Right cardiac atrium (tissue), 5 donors: ENCODE measurements at regions not wholly inside any gene's neighbourhood (a gene's known extent, or its start where the extent isn't known, plus 50 kb on each side); places are given as distances from the start of the nearest gene placed in this dataset.

Source experiments
- ATAC-seq, 2 donors: fragments of 200-7000 bp; cut with Tn5 transposase; one replicate each; pipeline versions ENCODE4 v1.8.0 to v1.9.1; 2020; ENCODE audit warnings: moderate library complexity in 2 of 2, mild to moderate bottlenecking in 1 of 2
- DNase-seq, 3 donors: peaks; one replicate each; pipeline ENCODE4 v3.0.0-alpha.2; 2020
- H3K27ac ChIP-seq: one replicate; pipeline ENCODE4 v1.5.1; 2013; ENCODE audit warnings: mild to moderate bottlenecking, low read length, control low read depth, moderate library complexity
- H3K27me3 ChIP-seq: one replicate; pipeline ENCODE4 v1.6.1; 2013; ENCODE audit not compliant: control insufficient read depth, insufficient read depth
- H3K4me1 ChIP-seq: one replicate; pipeline ENCODE4 v1.6.1; 2013; ENCODE audit warnings: low read length; ENCODE audit not compliant: control insufficient read depth, insufficient read depth
- H3K4me3 ChIP-seq: one replicate; pipeline ENCODE4 v1.5.1; 2013; ENCODE audit warnings: low read length, control low read depth
- H3K9me3 ChIP-seq: one replicate; pipeline ENCODE4 v1.6.1; 2013; ENCODE audit warnings: low read length; ENCODE audit not compliant: control insufficient read depth
- WGBS: extraction: QIAGEN DNeasy Blood & Tissue Kit; methylation state at CpG from one replicate; pipeline ENCODE4 v1.1.7; 2013; 5-methylcytosine and 5-hydroxymethylcytosine counted together
- intact Hi-C, 4 donors: fragments of 100-400 bp; cut with DNase I; formaldehyde crosslinking; loops; one replicate each; pipeline versions ENCODE4 v1.11.0 to v1.14.0; 2022 to 2023
- donor health status: healthy with polysubstance abuse.
- donor health status: DM: no; HTN: yes; CAD: no.
- donor health status: DM: no; HTN: no; CAD: no.
- donor health status: DM: no; HTN: yes; CAD: no; lungs with severe emphysema.
- donor health status: DM: yes; HTN: yes; CAD: no.

DNA sequence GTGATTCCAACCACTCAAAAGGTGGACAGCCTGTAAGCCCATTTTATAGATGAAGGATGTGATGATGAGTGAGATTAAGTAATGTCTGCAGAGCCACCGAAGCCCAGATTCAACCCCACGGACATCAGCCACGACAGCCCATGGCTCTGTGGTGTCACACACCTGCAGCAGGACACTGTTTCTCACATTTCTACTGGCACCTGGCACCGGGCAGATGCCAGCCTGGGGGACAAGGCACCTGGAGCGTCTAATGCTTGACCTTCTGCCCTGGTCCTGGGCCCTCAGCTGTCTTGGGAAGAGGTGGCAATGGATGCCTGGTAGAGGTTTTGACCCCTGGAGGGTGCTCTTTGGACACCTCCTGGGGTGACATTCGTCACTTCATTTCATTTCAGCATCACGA is 176.3 kb downstream of the ANAPC1 start:
- H3K4me3 ChIP-seq = no peak overlapping the region
- no peaks in the 10 kb centered on the region for H3K27me3 ChIP-seq
- DNase-seq = no peak
- H3K9me3 ChIP-seq = no peaks in the 10 kb centered on the region
- ATAC-seq = no peak
- WGBS = 93% methylated on average over 7 of the region's 7 CpGs
- intact Hi-C loops = loop anchor here in 1 of 4 donors (10.0 kb wide), 1 partner anchor 593 kb away; no protein-coding TSS in a partner anchor
- H3K4me1 ChIP-seq = no peaks in the 10 kb centered on the region
- H3K27ac ChIP-seq = no peak overlapping the region

DNA sequence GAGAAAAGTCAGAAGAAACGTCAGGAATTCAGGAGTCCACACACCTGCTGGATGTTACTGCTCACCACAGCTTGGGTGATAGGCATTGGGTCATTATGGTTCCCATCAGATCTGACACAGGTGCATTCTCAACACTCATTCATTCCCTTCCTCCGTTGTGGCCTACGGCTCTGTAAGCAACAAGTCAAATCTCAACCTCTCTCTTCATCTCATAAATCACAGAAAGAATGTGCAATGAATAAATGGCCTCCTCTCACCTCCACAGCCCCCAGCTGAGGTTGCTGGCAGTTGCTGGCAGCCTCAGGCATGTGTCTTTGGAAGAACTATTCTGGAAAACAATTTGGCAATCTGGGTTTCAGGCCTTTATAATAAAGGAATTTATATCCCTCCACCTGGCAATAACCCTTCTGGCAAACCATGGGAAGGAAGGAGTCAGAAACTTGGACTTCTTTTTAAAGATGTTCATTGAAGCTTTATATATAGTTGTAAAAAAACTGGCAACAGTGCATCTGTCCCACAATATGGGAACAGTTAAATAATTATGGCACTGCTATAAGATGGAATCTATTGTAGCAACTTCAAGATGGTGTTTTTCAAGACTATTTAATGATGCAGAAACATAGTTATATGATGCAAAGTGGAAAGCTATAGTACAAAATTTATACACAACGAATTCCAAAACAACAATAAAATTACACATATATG is 175.4 kb downstream of the ANAPC1 start:
- Histone ChIP-seq H3K4me1 (no peaks in the 10 kb centered on the region), H3K27me3 (no peaks in the 10 kb centered on the region), H3K27ac (no peak overlapping the region), H3K4me3 (no peak overlapping the region), H3K9me3 (no peaks in the 10 kb centered on the region)
- DNase-seq (no peak), ATAC-seq (no peak)
- 89% methylated on average over 4 of the region's 4 CpGs for WGBS
- intact Hi-C loops = loop anchor here in 1 of 4 donors (10.0 kb wide), 1 partner anchor 594 kb away; no protein-coding TSS in a partner anchor

DNA sequence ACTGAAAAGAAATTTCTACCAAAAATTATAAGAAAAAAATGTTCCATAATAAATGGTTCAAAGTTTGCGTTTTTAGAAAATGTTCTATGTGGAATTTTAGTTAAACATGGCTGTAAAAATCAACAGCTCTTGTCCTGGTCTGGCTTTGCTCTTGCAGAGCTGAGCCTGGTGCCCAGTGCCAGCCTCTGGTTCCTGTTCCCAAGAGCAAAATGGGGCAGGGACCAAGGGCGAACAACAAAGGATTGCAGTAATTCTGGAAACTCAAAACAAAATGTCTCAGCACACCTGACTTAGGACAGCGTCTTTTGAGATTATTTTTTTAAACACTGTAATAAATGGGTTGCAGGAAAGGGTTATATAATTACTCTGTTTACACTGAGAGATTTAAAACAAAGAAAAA is 174.7 kb downstream of the ANAPC1 start:
- no peaks in the 10 kb centered on the region for H3K27me3 ChIP-seq
- H3K4me1 ChIP-seq = no peaks in the 10 kb centered on the region
- intact Hi-C loops = loop anchor here in 1 of 4 donors (10.0 kb wide), 1 partner anchor 595 kb away; no protein-coding TSS in a partner anchor
- ATAC-seq = no peak
- no peak for DNase-seq
- WGBS = 88% methylated on average over 3 of the region's 3 CpGs
- H3K4me3 ChIP-seq = no peak overlapping the region
- no peaks in the 10 kb centered on the region for H3K9me3 ChIP-seq
- no peak overlapping the region for H3K27ac ChIP-seq

DNA sequence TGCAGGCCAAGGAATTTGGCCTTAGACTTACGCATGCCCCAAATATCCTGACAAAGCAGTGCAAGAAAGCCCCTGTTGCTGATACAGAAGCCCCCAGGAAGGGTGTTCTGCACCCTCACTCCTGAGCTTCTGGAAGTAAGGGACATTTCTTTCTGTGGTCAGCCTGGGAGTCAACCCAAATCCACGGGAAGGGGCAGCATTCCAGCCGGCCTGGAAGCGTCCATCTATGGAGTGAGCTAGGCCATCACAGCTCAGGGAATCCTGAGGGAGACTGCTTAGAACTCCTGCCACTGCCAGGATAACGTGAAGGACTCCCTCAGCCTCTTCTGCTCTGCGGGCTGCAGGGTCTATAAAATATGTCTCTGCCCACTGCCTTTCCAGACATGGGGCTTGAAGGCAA is 173.9 kb downstream of the ANAPC1 start:
- ATAC-seq (peak in 1 of 2 donors; percentile 46), DNase-seq (no peak)
- Histone ChIP-seq H3K4me3 (no peak overlapping the region), H3K9me3 (no peaks in the 10 kb centered on the region), H3K27ac (no peak overlapping the region), H3K4me1 (no peaks in the 10 kb centered on the region), H3K27me3 (no peaks in the 10 kb centered on the region)
- intact Hi-C loops = no loop called here
- WGBS = 27% methylated on average over 6 of the region's 6 CpGs

DNA sequence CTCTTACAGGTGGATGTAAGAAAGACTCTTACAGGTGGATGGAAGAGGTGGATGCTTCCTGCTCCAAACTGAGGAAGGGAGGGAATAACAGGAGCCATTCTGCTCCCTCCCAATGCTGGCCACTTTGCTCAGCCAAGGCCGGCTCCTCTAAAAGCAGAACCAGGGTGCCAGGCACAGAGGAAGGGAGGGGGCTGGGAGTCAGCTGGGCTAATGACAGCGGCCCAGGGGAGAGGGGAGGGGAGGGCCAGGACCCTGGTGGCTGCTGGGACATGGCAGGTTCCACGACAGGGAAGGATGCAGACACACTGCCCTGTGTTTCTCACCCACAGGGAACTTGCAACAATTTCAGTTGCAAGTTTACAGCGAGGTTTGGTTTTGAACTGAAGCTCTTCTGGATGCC is 173.4 kb downstream of the ANAPC1 start:
- H3K4me3 ChIP-seq = no peak overlapping the region
- no peaks in the 10 kb centered on the region for H3K4me1 ChIP-seq
- intact Hi-C loops = no loop called here
- 79% methylated on average over 4 of the region's 4 CpGs for WGBS
- H3K27me3 ChIP-seq = no peaks in the 10 kb centered on the region
- no peak overlapping the region for H3K27ac ChIP-seq
- no peaks in the 10 kb centered on the region for H3K9me3 ChIP-seq
- ATAC-seq (peak in 1 of 2 donors; percentile 12), DNase-seq (no peak)

DNA sequence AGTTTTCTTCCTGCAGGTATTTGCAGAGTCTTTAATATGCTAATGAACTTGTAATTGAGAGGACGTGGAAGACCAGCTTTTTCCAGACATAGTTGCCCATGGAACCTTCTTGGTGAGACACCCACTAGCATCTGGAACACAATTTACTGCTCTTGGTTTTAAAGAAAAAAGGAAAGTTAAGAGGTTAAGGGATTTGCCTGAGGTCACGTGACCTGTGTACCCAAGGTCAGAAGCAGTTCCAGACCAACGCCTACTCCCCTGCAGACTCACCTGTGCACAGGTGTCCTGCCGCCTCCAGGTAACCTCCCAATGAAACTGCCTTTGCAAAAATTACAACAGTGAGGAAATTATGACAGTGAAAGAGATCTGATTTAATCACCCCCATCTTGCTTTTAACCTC is 172.7 kb downstream of the ANAPC1 start:
- no peak overlapping the region for H3K4me3 ChIP-seq
- ATAC-seq = no peak
- intact Hi-C loops = no loop called here
- no peak for DNase-seq
- no peaks in the 10 kb centered on the region for H3K27me3 ChIP-seq
- H3K4me1 ChIP-seq = peaks cover under 1% of the 10 kb centered on the region
- 93% methylated on average over 4 of the region's 4 CpGs for WGBS
- H3K27ac ChIP-seq = no peak overlapping the region
- no peaks in the 10 kb centered on the region for H3K9me3 ChIP-seq

DNA sequence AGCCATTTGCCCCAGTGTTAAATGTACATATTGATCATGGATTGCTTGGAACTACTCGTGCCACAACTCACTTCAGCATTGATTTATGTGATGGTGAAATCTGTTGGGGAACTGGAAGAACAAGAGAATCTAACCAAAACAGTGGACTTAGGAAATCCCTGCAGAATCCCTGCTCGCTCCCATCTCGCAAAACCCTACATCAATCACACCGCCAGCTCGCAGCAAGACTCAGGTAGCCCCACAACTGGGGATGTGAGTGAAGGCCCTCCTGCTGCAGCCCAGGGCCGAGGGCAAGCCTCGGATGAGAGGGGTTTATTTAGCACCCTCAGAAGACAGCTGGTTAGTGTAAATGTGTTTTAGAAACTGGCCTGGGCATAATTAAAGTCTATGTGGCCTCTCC is 171.6 kb downstream of the ANAPC1 start:
- Histone ChIP-seq H3K27ac (no peak overlapping the region), H3K27me3 (no peaks in the 10 kb centered on the region), H3K4me1 (peaks cover 3% of the 10 kb centered on the region), H3K4me3 (no peak overlapping the region), H3K9me3 (no peaks in the 10 kb centered on the region)
- WGBS = 81% methylated on average over 7 of the region's 7 CpGs
- intact Hi-C loops = no loop called here
- DNase-seq = no peak
- no peak for ATAC-seq

DNA sequence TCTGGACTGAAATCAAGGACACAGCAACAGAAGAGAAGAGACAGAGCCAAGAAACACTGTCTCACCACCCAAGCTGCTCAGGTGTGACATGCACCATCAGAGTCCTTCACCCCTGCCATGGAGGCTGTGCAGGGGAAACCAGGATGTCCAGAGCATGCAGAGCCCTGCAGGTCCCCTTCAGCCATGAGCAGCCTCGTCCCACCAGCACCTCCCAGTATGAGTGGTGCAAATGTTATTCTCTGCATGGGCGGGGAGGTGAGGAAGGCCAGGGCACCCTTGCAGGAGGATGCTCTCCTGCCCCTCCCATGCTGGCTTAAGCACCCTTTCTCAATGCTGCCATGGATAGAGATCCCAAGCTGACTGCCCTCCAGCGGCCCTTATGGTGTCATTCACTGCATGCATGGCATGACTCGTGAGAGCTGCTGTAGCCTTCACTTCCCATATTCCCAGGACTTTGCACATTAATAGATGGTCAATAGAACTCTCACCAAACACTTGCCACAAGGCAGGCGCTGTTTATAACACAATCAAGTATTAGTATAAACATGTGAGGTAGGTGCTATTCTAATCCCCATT is 171.0 kb downstream of the ANAPC1 start:
- peaks cover 3% of the 10 kb centered on the region for H3K4me1 ChIP-seq
- no peaks in the 10 kb centered on the region for H3K9me3 ChIP-seq
- intact Hi-C loops = no loop called here
- WGBS = 96% methylated on average over 5 of the region's 5 CpGs
- no peak overlapping the region for H3K27ac ChIP-seq
- H3K4me3 ChIP-seq = no peak overlapping the region
- ATAC-seq = no peak
- no peaks in the 10 kb centered on the region for H3K27me3 ChIP-seq
- no peak for DNase-seq

DNA sequence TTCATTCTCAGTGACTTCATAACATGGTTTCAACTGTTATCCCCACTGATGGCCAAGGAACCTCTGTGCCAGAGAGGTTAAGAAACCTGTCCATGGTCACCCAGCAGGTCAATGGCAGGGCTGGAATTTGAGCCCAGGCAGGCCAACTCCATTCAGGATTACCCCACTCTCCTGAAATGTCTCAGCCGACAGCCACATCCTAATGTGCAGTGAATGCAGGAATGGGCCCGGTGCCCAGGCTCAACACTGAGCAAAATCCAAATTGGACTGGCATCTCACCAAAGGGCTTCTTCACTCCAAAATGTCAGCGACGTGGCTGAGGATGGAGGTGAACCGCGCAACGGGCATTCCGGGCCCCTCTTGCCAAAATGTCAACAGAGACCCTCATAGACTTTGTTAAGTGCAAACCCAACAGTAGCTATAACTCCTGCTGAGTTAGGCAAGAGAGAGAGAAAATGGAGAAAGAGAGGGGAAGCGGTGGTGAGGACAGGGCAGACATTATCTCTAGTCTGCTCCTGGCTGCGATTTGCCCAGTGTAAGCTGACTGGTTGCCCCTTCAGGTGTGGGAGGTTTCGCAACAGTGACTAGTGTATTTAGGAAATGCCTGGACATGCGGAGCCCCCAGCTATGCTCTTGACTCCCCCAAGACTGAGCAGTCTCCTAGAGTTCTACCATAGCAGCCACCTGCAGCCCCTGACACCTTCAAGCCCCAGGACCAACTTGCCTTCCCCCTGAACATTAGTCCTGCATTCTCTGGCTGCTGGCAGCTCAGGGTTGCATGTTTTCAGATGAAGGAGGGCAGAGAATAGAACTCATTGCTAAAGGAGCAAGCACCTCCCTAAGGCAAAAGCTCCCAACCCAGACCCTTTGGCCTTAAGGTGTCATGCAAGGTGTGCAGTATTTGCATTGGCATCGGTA is 167.7 kb downstream of the ANAPC1 start:
- intact Hi-C loops = no loop called here
- ATAC-seq (peak; percentile 54 to 58), DNase-seq (peak in 2 of 3 donors; percentile 65 to 67)
- no peaks in the 10 kb centered on the region for H3K9me3 ChIP-seq
- peaks cover 3% of the 10 kb centered on the region for H3K4me1 ChIP-seq
- no peak overlapping the region for H3K27ac ChIP-seq
- H3K27me3 ChIP-seq = no peaks in the 10 kb centered on the region
- WGBS = 65% methylated on average over 13 of the region's 13 CpGs
- no peak overlapping the region for H3K4me3 ChIP-seq

DNA sequence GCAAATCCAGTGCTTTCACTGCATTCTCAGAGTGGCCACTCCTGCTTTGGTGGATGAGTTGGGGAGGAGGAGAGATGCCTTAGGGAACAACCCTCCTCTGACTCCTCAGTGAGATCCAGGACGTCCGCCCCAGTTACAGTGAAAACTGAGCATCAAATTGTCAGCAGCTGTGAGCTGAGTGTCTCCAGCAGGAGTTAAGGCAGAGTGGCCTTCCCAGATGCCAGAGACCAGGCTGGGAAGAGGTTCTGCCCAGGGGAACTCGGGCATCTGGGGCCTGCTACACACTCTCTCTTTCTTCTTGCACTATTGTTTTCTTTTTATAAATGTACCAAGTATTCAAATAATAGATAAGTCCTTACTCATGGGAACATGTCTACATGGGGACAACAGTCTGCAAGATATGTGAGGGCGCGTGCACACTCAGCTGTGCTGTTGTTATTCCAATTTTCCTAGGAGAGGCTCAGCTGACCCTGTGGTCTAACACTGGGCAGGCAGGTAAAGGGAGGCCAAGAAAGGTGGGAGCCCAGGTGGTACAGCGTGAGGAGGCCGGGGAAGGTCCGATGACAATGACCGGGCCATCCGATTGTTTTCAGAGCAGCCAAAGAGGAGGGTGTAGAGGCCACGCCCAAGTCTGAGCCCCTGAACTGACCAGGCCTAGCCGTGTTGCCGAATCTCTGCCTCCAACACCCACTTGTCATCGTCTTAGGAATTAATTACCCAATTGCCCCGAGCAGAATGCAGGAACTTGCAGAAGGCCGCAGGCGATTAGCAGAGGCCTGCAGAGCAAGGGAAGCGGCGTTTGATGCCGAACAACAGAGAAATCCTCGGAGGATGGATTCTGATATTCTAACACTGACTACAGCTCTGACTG is 166.9 kb downstream of the ANAPC1 start:
- intact Hi-C loops = no loop called here
- no peaks in the 10 kb centered on the region for H3K9me3 ChIP-seq
- DNase-seq = no peak
- WGBS = 88% methylated on average over 21 of the region's 21 CpGs
- ATAC-seq = peak in 1 of 2 donors; percentile 14
- H3K27ac ChIP-seq = no peak overlapping the region
- H3K4me3 ChIP-seq = no peak overlapping the region
- H3K27me3 ChIP-seq = no peaks in the 10 kb centered on the region
- H3K4me1 ChIP-seq = peaks cover 3% of the 10 kb centered on the region
